ENCODE measurements at regions not wholly inside any gene's neighbourhood (a gene's known extent, or its start where the extent isn't known, plus 50 kb on each side); places are given as distances from the start of the nearest gene placed in this dataset.

DNA sequence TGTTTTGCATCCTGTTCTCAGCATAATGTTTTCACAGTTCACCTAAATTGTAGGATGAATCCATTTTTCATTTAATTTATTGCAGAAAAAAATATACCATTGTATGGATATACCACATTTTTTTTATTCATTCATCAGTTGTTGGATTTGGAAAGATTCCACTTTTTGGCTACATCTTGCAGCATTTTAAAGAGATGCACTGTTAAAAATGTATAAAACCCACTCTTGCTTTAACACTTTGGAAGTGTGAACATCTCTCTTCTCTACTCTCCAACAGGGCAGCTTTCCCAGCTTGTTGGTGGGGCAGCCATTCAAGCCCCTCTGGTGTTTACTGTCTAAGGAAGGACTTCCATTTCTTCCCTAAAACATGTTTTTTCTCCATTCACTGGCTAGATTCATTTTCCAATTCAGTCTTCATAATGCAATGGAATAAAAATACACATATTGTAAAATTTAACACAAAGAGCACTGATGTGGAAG is 104.4 kb upstream of the CBLN2 start:
- Histone ChIP-seq H3K4me3 (replicated peaks in 1 of 4; ENCODE audit: control extremely low read depth in 1 of 4, insufficient read depth in 1 of 4, low read depth in 3 of 4, low read length in 4 of 4) (no peak overlapping the region), H3K79me2 (ENCODE audit: control insufficient read depth, insufficient read depth, low read length) (no peaks in the 10 kb centered on the region), H4K20me1 (ENCODE audit: control insufficient read depth, extremely low read depth, insufficient read depth, low read length) (no peaks in the 10 kb centered on the region), H3K4me2 (ENCODE audit: extremely low read depth, insufficient read depth, low read length) (no peak overlapping the region), H3K4me1 (ENCODE audit: control insufficient read depth, extremely low read depth, insufficient read depth, low read length) (no peaks in the 10 kb centered on the region), H3K27ac (ENCODE audit: insufficient read depth, low read length) (no peak overlapping the region), H3K9ac (ENCODE audit: insufficient read depth, low read length) (no peak overlapping the region), H3K27me3 (ENCODE audit: control insufficient read depth, insufficient read depth, low read length) (no peaks in the 10 kb centered on the region), H3K9me3 (ENCODE audit: control insufficient read depth, insufficient read depth, low read depth, low read length) (no peaks in the 10 kb centered on the region), H3K36me3 (ENCODE audit: control insufficient read depth, insufficient read depth, low read length) (no peaks in the 10 kb centered on the region), H2AFZ (ENCODE audit: low read length) (no peak overlapping the region)
- no peak for DNase-seq (ENCODE audit: low read depth in 2 of 2)
- TF ChIP-seq, protein P1, sequence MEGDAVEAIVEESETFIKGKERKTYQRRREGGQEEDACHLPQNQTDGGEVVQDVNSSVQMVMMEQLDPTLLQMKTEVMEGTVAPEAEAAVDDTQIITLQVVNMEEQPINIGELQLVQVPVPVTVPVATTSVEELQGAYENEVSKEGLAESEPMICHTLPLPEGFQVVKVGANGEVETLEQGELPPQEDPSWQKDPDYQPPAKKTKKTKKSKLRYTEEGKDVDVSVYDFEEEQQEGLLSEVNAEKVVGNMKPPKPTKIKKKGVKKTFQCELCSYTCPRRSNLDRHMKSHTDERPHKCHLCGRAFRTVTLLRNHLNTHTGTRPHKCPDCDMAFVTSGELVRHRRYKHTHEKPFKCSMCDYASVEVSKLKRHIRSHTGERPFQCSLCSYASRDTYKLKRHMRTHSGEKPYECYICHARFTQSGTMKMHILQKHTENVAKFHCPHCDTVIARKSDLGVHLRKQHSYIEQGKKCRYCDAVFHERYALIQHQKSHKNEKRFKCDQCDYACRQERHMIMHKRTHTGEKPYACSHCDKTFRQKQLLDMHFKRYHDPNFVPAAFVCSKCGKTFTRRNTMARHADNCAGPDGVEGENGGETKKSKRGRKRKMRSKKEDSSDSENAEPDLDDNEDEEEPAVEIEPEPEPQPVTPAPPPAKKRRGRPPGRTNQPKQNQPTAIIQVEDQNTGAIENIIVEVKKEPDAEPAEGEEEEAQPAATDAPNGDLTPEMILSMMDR (conservative IDR thresholded peaks at IDR 0.05 in 1 of 2, IDR thresholded peaks at IDR 0.05 in 1 of 2; ENCODE audit: low read depth in 1 of 2, low read length in 2 of 2), result no peak
- TF ChIP-seq EZH2 (IDR thresholded peaks at IDR 0.05; ENCODE audit: low read length, missing control alignments), result no peak

DNA sequence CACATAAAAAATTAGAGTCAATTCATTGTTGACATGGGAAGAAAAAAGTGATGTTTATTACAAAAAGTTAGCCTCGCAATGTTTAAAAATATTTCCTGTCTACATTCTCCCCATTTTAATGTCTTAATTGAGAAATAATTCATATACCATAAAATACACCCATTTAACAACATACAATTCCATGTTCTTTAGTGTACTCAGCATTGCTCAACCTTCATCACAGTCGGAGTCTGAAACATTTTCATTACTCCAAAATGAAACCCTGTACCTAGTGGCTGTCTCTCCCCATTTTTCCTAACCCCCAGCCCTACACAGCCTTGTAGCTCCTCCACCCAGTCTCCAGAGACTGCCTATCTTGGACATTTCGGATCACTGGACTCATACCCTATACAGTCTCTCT is 103.9 kb upstream of the CBLN2 start:
- no peak overlapping the region for H2AFZ ChIP-seq (ENCODE audit: low read length)
- TF ChIP-seq, protein P1 (conservative IDR thresholded peaks at IDR 0.05 in 1 of 2, IDR thresholded peaks at IDR 0.05 in 1 of 2; ENCODE audit: low read depth in 1 of 2, low read length in 2 of 2), result no peak
- no peak for TF ChIP-seq EZH2 (IDR thresholded peaks at IDR 0.05; ENCODE audit: low read length, missing control alignments)
- H3K9me3 ChIP-seq (ENCODE audit: control insufficient read depth, insufficient read depth, low read depth, low read length), result no peaks in the 10 kb centered on the region
- H3K27ac ChIP-seq (ENCODE audit: insufficient read depth, low read length), result no peak overlapping the region
- H3K27me3 ChIP-seq (ENCODE audit: control insufficient read depth, insufficient read depth, low read length), result no peaks in the 10 kb centered on the region
- no peaks in the 10 kb centered on the region for H3K4me1 ChIP-seq (ENCODE audit: control insufficient read depth, extremely low read depth, insufficient read depth, low read length)
- H4K20me1 ChIP-seq (ENCODE audit: control insufficient read depth, extremely low read depth, insufficient read depth, low read length), result no peaks in the 10 kb centered on the region
- no peaks in the 10 kb centered on the region for H3K79me2 ChIP-seq (ENCODE audit: control insufficient read depth, insufficient read depth, low read length)
- no peak overlapping the region for H3K4me2 ChIP-seq (ENCODE audit: extremely low read depth, insufficient read depth, low read length)
- no peak overlapping the region for H3K4me3 ChIP-seq (replicated peaks in 1 of 4; ENCODE audit: control extremely low read depth in 1 of 4, insufficient read depth in 1 of 4, low read depth in 3 of 4, low read length in 4 of 4)
- no peak overlapping the region for H3K9ac ChIP-seq (ENCODE audit: insufficient read depth, low read length)
- no peak for DNase-seq (ENCODE audit: low read depth in 2 of 2)
- H3K36me3 ChIP-seq (ENCODE audit: control insufficient read depth, insufficient read depth, low read length), result no peaks in the 10 kb centered on the region

DNA sequence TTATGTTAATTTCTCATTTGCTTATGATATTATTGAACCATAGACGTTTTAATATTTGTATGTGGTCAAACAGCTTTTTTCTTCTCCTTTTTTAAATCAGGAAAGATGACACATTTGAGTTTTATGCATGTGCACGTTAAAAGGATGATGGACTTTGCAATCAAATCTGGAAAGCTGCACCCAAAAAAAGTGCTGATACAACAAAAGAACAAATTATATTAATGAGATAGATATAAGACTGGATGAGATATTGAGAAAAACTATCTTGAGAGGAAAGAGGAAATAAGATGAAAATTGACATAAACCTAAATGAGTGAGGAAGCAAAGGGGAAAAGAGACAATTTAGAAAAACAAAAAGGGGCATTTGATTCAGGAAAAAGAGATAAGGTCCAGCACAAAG is 96.4 kb upstream of the CBLN2 start:
- H3K27me3 ChIP-seq (ENCODE audit: control insufficient read depth, insufficient read depth, low read length), result no peaks in the 10 kb centered on the region
- no peak overlapping the region for H3K27ac ChIP-seq (ENCODE audit: insufficient read depth, low read length)
- no peak overlapping the region for H3K4me2 ChIP-seq (ENCODE audit: extremely low read depth, insufficient read depth, low read length)
- H3K4me1 ChIP-seq (ENCODE audit: control insufficient read depth, extremely low read depth, insufficient read depth, low read length), result no peaks in the 10 kb centered on the region
- H3K36me3 ChIP-seq (ENCODE audit: control insufficient read depth, insufficient read depth, low read length), result no peaks in the 10 kb centered on the region
- TF ChIP-seq, protein P1 (conservative IDR thresholded peaks at IDR 0.05 in 1 of 2, IDR thresholded peaks at IDR 0.05 in 1 of 2; ENCODE audit: low read depth in 1 of 2, low read length in 2 of 2), result no peak
- no peak for TF ChIP-seq EZH2 (IDR thresholded peaks at IDR 0.05; ENCODE audit: low read length, missing control alignments)
- no peaks in the 10 kb centered on the region for H3K79me2 ChIP-seq (ENCODE audit: control insufficient read depth, insufficient read depth, low read length)
- no peak overlapping the region for H3K9ac ChIP-seq (ENCODE audit: insufficient read depth, low read length)
- DNase-seq (ENCODE audit: low read depth in 2 of 2), result no peak
- no peaks in the 10 kb centered on the region for H4K20me1 ChIP-seq (ENCODE audit: control insufficient read depth, extremely low read depth, insufficient read depth, low read length)
- no peaks in the 10 kb centered on the region for H3K9me3 ChIP-seq (ENCODE audit: control insufficient read depth, insufficient read depth, low read depth, low read length)
- H2AFZ ChIP-seq (ENCODE audit: low read length), result no peak overlapping the region
- H3K4me3 ChIP-seq (replicated peaks in 1 of 4; ENCODE audit: control extremely low read depth in 1 of 4, insufficient read depth in 1 of 4, low read depth in 3 of 4, low read length in 4 of 4), result no peak overlapping the region

Measured in fibroblast of lung (primary cell).